Omental fat pad (tissue), 3 donors: ENCODE measurements at regions not wholly inside any gene's neighbourhood (a gene's known extent, or its start where the extent isn't known, plus 50 kb on each side); places are given as distances from the start of the nearest gene placed in this dataset.
"Not testable (repeated sequence)": the region's sequence is repeated elsewhere in the genome, so short reads cannot be mapped to it uniquely, and the experiment has no call there.

Experiments
- ATAC-seq: fragments of 150-250 bp; one replicate; pipeline ENCODE4 v1.9.1; 2016; ENCODE audit warnings: mild to moderate bottlenecking, moderate library complexity; ENCODE audit not compliant: low FRiP score
- DNase-seq: peaks from one replicate; pipeline ENCODE4 v3.0.0-alpha.2; 2019; ENCODE audit warnings: low spot score
- TF ChIP-seq, protein P1 (sequence below), 3 donors: fragments of 450-650 bp; IDR thresholded peaks; one replicate each; pipeline ENCODE4 v1.5.1; 2016 to 2017; ENCODE audit warnings: antibody characterized with exemption in 3 of 3, mild to moderate bottlenecking in 3 of 3, moderate library complexity in 2 of 3

DNA sequence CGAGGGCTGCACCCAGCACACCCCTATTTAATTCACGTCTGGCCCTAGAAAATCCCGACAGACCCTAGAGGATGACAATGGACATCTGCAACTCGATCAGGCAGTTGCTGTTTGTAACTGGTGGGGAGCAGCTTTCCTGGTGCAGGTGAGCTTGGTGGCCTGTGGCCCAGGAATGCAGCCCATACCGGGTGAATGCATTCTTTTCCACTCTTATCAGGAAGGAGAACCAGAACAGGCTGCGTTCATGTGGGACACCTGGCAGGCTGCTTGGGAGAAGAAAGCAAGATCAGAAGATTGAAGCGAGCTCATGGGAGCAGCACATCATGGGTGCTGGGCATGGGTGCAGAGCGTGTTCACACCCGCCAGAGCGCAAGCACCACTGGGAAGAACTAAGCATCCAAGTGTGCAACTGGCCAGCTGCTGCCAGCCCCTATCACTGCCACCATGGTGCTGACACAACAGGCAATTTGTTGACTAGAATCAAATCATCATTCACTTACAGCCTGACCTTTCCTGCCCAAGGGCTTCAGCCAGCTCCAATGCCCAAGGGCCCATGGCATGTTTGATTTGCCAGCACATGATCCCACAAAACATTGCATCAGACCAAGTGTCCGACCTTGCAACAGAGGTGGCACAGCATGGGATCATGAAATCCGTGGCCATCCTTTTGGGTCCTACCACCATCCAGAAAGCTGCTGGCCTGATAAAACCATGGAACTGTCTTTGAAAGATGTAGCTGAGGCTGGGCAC lies 241.7 kb upstream of the ID2 start:
- ATAC-seq (no peak), DNase-seq (no peak)
- TF ChIP-seq, protein P1, sequence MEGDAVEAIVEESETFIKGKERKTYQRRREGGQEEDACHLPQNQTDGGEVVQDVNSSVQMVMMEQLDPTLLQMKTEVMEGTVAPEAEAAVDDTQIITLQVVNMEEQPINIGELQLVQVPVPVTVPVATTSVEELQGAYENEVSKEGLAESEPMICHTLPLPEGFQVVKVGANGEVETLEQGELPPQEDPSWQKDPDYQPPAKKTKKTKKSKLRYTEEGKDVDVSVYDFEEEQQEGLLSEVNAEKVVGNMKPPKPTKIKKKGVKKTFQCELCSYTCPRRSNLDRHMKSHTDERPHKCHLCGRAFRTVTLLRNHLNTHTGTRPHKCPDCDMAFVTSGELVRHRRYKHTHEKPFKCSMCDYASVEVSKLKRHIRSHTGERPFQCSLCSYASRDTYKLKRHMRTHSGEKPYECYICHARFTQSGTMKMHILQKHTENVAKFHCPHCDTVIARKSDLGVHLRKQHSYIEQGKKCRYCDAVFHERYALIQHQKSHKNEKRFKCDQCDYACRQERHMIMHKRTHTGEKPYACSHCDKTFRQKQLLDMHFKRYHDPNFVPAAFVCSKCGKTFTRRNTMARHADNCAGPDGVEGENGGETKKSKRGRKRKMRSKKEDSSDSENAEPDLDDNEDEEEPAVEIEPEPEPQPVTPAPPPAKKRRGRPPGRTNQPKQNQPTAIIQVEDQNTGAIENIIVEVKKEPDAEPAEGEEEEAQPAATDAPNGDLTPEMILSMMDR (IDR thresholded peaks at IDR 0.05): no peak

DNA sequence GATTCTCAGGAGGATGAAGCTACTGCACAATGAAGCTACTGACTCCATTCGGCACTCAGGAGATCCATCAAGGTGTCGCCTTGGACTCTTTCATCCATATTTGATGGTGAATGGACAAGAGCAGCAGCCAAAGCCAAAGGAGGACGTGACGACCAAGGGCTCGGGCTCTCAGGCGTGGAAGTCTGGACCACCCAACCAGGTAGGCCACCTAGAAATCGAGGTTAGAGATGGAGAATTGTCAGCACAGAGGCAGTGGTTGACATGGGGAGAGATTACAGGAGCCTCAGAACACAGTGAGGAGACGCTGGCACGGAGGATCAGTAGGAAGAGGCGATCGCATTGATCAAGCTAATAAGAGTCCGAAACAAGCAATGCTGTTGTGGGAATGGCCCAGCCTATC lies 240.5 kb upstream of the ID2 start:
- no peak for DNase-seq
- TF ChIP-seq, protein P1 (IDR thresholded peaks at IDR 0.05): no peak
- ATAC-seq: no peak

DNA sequence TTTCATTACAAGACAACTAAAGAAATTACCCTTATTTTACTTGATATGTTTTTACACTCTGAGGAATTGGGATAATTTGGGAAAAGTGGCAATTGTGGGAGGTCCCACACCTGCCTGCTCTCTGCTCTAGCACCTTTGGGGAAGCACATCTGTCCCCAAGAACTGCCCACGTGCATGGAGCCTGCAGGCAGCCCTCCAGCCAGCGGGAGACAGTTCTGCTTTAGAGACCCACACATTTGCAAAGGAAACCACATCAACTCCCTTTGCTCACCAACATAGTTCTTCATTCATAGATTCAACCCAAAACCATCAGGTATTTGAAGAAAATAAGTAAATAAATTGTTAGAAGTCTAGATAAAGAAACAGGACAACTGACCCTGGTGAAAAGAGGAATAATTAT lies 239.9 kb upstream of the ID2 start:
- TF ChIP-seq, protein P1 (IDR thresholded peaks at IDR 0.05): no peak
- ATAC-seq: no peak
- no peak for DNase-seq

DNA sequence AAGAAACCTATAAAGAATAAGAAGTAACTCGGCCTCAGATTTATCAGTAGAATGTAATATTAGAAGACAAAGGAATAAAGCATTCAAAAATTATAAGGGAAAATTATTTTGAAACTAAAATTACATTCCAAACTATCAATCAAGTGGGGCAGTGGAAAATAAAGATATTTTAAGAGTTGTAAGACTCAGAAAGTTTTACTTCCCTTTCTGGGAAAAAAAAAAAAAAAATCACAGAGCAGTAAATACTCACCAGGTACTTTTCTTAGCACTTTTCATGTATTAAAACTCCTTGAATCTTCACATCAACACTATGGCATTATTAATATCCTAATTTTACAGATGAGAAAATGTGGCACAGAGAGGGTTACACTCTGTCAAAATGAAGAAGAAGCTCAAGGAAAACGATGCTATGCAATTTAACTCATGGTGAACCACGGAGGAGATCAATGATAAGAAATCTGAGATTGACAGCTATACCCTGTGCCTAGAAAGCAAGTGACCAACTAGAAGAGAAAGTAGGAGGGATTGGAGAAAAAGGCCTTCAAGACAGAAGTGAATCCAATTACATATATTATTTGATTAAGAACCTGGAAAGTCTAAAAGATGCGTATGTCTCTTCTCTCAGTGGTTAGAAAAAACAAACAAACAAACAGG lies 238.9 kb upstream of the ID2 start:
- TF ChIP-seq, protein P1 (IDR thresholded peaks at IDR 0.05): no peak
- DNase-seq: no peak
- no peak for ATAC-seq

DNA sequence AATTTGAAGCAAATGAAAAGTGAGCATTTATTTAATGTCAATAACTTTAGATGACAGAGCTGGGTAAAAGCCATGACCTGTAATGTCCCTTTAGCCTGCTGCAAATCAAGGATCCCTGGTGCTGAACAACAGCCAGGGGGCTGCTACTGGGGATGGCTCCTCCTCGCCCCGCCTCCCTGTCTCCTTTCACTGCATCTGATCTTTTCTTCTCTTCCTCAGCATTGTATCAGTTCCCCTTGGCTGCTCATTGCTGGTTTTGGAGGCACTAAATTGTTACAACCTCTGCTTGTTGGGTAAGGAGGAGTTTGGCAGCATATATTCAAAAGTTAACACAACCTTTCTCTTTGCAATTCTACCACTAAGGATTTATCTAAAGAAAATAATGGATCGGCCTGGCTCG lies 236.3 kb upstream of the ID2 start:
- DNase-seq: no peak

DNA sequence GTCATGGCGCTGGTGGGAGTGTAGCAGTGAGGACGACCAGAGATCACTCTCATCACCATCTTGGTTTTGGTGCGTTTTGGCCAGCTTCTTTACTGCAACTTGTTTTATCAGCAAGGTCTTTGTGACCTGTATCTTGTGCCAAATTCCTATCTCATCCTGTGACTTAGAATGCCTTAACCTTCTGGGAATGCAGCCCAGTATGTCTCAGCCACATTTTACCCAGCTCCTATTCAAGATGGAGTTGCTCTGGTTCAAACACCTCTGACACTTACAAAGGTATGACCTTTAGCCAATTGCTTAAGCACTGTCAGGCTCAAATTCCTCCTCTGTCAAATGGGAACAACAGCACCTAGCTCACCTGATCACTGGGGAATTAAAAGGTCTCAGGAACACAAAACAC lies 235.1 kb upstream of the ID2 start:
- not testable (repeated sequence) for DNase-seq, ATAC-seq

More for the DNA sequence above, 236.3 kb upstream of the ID2 start:
- TF ChIP-seq, protein P1 (IDR thresholded peaks at IDR 0.05): no peak
- ATAC-seq: no peak

DNA sequence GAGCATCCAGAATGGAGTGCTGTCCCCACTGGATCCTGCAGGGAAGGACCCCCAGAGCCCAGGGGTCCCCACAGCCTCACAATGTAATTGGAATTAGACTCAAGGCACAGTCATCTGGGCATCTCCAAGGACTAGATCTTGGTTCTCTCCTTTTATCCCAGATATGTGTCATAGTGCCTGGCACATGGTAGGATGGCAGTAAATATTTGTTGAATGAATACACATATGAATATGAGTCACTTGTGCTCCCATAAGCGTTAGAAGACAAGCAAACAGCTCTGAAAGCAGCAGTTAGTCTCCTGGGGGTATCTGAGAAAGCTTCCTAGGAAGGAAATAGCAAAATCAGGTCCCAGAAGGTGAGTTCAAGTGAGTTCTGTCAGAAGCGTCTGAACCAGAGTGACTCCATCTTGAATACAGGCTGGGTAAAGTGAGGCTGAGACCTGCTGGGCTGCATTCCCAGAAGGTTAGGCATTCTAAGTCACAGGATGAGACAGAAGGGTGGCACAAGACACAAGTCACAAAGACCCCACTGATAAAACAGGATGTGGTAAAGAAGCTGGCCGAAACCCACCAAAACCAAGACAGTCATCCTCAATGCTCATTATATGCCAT lies 234.1 kb upstream of the ID2 start:
- peak; percentile 23 for ATAC-seq
- TF ChIP-seq, protein P1 (IDR thresholded peaks at IDR 0.05): no peak
- DNase-seq: no peak
